Activated CD8-positive, alpha-beta memory T cell treated with anti-CD3 and anti-CD28 coated beads for 1 hour (primary cell): ENCODE measurements at regions not wholly inside any gene's neighbourhood (a gene's known extent, or its start where the extent isn't known, plus 50 kb on each side); places are given as distances from the start of the nearest gene placed in this dataset.

Experiments used
- DNase-seq, 2 donors: peaks; one replicate each; pipeline ENCODE4 v3.0.0-alpha.2; 2020; ENCODE audit warnings: low read depth in 1 of 2; ENCODE audit errors: extremely low read depth in 1 of 2

DNA sequence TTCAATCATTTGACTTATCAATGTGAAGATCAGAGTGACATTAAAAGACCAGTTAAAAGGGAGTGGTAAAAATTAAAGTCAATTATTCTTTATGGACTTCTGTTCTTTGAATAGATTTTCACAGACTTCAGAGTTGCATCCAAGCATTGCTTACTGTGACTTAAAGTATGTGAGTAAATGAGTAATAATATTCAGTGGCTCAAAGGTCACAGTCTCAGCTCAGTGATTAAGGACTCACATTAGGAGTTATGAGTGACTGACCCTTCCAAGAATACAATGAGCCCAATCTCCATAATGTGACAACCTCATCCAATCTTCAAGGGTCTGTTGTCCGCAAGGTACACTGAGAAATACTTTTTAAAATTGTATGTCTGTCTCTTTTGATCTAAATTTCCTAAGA lies 811.2 kb downstream of the BRINP1 start:
- DNase-seq, result no peak

DNA sequence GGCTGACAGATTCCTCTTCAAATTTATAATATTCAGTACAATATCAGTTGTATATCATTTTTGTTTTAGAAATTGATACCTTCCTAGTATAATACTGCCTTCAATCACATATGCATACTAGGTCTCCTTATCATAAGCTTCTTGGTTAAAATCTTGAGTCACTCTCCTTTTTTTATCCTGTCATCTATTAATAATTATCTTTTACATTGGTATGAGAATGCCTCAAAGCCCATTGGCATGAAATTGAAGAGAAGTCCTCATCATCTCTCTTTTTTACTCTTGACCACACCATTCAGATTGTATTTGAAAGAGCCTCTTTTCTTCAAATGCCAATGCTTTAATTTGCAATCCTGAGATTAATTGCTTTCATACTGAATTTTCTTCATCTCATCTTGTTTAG lies 810.3 kb downstream of the BRINP1 start:
- DNase-seq, result no peak

DNA sequence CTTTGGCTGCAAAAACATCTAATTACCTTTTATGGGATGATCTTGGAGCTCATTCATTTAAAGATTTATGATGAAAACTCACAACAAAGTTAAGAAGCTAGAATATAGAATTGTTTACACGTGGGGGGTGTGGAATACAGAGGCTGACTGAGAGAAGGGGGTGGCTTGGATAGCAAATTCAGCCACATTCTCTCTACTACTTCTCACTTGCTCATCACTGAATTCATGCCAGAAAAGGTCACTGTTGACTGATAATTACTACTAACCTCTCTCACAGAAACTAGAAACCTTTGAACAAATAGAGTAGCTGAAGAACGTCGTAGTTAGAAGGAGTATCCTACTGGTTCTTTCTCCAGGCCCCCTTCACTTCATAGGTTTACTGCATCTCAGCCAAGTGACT lies 808.2 kb downstream of the BRINP1 start:
- DNase-seq, result no peak

DNA sequence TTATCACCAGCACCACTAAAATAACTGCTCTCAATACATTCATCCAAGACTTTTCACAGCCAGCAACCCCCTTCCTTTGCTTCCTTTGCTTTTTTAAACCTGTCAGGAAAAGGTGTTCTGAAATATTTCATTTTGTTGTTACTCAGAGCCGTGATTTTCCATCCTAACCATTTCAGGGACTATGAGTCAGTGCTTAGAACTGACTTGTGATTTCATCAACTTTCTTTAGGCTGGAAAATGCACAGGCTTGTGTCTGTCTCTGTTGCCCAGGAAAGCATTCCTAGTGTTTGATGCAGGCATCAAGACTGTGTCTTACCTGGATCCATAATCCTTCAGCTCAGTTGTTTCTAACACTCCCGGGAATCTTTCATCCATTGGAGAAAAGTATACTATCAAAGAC lies 805.6 kb downstream of the BRINP1 start:
- no peak for DNase-seq

DNA sequence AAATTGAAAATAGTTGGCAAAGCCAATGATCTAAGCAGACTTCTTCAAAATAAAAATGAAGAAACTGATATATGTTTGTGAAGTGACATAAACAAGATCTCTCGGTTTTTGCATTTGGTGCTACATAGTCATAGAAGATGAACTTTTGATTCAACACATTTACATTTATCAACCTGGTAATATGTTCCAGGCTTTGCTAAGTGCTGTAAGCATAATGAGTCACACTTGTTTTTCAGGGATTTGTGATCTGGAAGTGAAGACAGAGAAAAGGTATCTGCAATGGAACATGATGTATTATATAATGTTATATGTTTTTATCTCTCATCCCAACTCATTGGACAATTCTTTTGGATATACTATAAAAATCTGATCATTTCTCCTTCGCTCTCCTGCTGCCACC lies 801.4 kb downstream of the BRINP1 start:
- no peak for DNase-seq

DNA sequence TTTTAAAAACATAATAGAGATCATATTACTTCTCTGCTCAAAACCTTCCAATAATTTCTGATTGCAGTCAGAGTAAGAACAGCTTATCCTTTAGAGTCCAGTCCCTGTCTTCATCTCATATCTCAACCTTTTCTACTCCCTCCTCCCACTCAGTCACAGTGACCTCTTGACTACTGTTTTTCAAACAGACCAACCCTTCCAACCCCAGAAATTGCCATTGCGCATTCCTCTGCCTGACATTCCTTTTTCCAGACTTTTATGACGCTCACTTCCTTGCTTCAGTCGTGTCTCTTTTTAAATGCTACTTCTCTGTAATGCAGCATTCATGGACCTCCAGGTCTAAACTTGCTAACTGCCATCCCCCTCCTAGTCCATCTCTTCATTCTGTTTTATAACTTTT lies 800.5 kb downstream of the BRINP1 start:
- DNase-seq, result no peak

DNA sequence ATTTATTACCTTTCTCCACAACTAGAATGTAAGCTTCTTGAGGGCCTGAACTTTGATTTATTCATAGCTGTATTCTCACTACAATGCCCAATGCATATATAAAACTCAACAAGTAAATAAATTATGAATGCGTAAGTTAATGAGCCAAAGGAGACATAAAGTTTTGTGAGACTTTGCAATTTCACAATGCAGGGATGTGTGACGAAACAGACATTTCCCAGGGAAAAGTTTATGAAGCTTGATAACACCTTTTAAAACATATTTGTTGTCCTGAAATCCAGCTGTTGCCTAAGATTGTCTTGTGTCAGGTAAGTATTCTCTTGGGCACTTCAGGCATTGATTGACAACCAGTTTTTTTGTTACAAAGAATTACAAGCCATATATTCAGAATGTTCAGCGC lies 800.1 kb downstream of the BRINP1 start:
- DNase-seq, result no peak

DNA sequence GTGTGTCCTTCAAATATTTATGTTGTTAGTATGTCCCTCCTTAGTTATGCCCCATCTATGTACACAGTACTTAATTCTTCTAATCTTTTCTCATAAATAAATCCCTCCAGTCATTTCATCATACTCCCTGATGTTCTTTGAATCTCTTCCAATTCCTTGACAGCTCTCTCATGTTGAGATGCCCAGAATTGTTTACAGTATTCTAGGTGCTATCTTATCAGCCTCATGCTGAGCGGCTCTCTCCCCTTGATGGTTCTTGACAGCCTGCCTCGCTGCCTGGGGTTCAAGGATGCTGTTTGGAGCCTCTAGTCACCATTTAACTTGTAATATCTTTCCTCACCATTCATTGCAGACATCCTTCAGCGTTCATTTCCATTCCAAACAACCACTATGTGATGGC lies 799.2 kb downstream of the BRINP1 start:
- no peak for DNase-seq

DNA sequence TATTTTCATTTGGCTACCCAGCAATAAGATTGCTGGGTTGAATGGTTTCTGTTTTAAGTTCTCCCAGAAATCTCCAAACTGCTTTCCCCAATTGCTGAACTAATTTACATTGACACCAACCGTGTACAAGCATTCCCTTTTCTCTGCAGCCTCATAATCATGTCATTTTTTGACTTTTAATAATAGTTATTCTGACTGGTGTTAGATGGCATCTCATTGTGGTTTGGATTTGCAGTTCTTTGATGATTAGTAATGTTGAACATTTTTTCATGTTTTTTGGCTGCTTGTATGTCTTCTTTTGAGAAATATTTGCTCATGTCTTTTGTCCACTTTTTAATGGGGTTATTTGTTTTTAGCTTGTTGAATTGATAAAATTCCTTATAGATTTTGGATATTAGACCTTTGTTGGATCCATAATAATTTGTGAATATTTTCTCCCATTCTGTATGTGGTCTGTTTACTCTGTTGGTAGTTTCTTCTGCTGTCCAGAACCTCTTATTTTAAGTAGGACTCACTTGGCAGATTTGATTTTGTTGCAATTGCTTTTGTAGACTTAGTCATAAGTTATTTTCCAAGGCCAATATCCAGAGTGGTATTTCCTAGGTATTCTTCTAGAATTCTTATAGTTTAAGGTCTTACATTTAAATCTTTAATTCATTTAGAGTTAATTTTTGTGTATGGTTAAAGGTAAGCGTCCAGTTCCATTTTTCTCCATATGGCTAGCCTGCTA lies 793.7 kb downstream of the BRINP1 start:
- no peak for DNase-seq

DNA sequence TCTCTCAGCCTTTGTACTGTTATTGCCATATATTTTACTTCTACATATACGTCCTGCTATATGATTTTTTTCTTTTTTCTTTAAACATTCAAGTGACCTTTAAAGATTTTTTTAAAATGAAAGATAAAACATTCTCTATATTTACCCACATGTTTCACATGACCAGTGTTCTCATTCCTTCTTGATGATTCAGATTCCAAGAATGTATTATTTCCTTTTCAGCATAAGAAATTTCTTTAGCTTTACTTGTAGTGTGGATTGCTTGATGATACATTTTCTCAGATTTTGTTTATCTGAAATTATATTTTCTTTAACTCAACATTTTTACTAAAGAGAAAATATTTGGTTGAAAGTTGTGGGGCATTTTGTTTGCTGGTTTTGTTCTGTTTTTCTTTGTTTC lies 792.1 kb downstream of the BRINP1 start:
- no peak for DNase-seq

DNA sequence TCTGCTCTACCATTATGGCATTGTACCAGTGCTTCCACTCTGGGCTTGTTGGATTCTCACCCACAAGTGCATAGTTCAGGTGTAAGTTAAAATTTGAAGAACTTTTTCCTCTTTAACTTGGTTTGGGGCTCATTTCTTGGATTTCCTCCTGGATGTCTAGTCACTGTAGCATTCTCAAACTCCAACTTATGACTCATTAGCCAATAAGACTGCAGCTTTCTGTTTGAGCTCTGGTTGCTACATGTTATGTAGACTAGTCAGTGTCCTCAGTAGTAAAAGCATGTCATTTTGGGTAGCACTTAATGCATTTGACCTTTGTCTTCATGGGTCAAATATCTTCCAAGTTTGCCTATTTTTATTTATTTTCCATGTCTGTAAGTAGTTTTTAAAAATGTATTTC lies 790.8 kb downstream of the BRINP1 start:
- no peak for DNase-seq

DNA sequence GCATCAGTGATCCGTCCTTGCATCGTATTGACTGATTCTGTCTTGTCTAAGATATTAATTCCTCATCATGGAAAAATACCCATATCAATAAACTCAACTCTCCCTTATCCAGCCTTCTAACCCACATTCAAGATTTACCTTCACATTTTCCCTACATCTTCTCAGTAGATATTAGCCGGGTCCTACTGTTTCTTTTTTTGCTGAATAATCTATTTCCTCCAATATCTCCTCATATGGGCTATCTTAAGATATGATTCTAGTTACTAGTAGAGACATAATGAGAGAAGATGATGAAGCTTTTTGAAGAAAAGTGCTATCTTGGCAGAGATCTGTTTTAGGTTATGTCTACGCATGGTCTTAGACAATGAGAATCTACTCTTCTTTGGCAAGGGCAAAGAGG lies 785.8 kb downstream of the BRINP1 start:
- DNase-seq, result no peak

DNA sequence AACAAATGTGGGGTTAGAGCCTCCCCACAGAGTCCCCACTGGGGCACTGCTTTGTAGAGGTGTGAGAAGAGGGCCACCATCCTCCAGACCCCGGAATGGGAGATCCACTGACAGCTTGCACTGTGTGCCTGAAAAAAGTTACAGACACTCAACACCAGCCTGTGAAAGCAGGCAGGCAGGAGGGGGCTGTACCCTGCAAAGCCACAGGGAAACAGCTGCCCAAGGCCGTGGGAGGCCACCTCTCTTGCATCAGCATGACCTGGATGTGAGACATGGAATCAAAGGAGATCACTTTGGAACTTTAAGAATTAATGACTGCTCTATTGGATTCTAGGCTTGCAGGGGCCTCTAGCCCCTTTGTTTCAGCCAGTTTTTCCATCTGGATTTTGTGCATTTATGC lies 782.3 kb downstream of the BRINP1 start:
- DNase-seq, result no peak

DNA sequence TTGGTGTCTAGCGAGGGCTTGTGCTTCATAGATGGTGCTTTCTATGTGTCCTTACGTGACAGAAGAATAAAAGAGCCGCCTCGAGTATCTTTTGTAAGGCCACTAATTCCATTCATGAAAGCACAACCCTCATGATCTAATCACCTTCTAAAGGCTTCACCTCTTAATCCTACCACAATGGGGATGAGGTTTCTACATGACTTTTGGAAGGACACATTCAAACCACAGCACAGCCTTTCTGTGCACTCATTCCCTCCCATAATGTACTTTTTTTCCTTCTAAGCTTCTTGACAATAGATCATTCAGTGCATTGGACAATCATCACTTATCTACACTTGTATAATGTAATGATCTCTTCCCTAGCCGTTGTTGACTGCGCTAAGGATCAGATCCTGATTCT lies 774.8 kb downstream of the BRINP1 start:
- DNase-seq, result no peak

DNA sequence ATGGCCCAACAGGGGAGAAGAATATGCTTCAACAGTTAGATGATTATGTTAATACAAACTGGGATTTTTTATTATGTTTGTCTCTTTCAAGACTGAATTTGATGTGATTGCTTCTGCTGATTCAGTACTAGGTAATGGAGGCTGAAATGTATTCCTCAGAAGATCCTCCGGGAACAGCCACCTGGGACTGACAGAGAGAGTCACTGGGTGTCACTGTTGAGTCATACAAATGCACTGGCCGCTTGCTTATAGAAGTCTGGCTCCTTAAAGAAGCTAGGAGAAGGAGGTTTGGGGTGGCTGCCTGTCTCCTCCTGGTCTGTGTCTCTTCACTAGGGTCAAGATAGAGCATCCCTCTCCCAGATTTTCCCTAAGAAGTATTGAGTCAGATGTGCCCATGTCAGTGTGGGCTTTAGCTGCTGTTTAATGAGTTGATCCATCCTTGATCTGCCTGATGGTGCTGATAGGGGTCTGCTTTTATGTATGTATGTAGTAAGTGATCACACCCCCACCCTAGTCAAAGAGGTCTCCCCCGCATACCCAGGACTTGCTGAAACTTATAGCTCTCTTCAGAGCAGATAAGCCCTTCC lies 773.4 kb downstream of the BRINP1 start:
- DNase-seq, result no peak

DNA sequence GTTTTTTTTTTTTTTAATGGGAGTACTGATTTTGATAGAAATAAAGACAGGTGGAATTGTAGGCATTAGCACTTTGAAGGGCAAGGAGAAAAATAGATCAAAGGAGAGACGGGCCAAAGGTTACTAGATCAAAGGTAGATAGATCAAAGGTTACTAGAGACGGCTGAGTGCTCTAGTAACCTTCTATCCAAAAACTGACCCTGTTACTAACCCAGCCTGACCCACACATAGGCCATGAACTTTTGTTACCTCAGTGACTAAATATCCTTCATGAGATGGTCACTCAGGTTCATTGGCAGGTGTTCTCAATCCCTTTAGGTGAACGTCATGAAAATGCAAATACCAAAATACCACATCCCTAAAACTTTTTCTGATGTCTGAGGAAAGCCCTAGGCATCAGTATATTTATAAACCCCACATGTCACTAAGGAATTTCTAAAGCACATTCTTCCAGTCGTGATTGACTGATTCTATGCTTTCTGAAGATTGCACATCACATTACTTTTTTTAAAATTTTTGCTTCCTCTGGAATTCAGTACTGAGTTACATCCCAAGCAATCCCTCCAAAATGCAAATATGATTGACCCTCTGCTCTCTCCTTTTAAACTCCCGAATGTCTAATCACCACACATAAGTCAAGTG lies 772.7 kb downstream of the BRINP1 start:
- DNase-seq, result no peak

DNA sequence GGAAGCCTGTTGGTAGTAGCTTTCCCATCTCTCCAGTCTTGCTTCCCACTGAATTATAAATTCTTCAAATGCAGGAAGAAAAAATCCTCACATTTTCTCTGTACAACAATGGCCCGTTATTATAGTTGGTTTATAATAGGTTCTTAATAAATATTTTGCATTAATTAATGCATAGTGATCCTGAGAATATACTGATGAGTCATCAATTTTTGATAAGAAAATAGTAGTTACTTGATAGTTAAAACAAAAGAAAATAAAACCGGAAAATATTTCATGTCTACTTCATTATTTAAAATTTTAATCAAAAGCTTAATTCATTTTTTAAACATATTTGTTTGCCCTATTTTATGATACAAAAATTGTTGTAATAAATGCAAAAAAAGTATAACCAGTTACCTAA lies 762.6 kb downstream of the BRINP1 start:
- DNase-seq, result no peak

DNA sequence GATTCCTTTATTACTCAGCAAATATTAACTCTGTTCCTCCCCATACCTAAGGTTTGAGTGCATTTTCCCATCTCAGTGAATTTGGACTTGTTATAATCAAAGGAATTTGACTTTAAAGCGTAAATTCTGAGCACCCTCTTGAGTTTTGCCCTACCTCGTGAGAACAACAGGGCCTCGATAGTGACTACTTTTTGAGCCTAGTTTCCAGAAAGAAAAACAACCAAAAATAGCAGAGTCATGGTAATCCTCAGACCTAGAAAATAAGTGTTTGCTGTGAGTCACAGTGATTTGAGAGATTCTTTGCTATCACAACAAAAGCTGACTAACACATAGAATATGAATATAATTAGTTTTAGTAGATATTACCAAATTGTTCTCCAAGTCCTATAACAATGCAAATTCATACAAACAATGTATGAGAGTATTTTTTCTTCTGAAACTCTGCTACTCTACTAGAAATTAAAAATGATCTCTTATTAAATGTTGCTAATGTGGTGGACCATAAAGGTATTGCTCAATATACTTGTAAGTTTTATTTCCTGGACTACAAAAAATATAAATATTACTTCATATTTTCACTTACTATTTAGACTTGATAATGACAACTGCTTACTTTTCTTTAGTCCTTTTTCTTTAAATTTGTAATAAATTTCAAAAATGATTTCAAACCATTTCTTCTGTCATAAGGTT lies 759.7 kb downstream of the BRINP1 start:
- no peak for DNase-seq

DNA sequence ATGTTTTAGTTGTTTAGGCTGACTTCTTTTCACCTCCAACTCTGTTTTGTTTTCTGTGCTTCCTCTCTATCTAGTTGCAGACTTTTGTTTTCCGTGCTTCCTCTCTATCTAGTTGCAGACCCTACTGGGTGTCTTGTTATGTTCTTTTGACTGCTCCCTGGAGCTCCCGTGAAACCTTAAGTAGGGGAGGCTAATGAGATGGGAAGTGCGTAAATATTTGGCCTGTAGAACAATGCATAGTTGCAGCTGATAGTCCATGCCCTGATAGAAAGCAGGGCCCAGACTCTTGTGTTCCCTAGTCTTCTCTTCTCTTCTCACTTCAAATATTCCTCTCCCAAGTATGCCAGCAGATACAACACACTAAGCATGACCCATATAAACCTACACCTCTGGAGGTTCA lies 757.0 kb downstream of the BRINP1 start:
- no peak for DNase-seq

DNA sequence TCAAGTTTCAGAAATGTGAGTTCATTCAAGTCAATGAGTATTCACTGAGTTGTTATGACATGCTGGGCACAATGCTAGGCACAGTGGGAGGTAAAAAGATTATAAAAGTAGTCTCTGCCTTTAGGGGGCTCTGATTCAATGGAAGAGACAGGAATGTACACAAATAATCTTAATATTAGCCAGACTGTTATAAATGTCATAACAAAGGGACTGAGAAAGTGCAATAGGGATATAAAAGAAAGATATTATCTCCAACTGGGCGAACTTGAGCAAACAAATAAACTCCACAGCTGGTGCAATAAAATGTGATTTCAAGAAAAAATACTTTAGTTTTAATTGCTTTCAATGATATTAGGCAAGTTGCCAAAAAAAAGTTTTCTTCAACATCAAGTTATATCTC lies 755.2 kb downstream of the BRINP1 start:
- no peak for DNase-seq

DNA sequence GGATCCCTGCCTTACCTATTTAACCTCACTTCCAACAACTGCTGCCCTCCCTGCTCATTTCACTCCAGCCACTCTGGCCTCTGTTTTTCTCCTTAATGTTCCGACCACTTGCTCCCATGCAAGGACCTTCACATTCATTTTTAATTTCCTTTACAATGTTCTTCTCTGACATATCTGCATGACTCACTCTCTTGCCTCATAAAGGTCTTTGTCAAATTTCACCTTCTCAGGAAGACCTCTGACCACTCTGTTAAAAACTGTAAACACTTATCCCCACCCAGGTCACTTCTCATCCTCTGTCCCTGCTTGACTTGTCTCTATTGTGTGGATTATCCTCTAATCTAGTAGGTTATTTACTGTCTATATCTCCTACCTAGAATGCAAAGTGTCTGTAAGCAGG lies 751.2 kb downstream of the BRINP1 start:
- DNase-seq, result no peak

DNA sequence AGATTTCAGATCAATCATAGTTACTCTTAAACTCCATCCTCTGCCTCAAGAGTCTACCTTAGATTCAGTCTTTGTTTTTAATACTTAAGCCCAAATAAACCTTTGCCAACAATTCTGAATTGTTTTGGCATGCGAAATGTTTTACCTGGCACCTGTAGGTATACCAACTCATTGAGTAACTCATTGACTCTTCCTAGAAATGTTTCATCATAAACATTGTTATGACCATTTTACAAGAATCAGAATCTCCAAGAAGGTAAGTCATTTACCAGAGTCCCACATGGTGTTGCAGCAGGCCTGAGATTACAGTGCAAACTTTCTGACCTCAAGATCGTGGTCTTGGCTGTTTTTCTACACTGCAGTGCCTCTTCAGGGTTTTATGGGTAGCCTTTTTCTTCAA lies 750.4 kb downstream of the BRINP1 start:
- no peak for DNase-seq
